Heart right ventricle (tissue), 16 donors: ENCODE measurements at regions not wholly inside any gene's neighbourhood (a gene's known extent, or its start where the extent isn't known, plus 50 kb on each side); places are given as distances from the start of the nearest gene placed in this dataset.

Experiments
- ATAC-seq, 8 donors: fragments of 200-7000 bp; cut with Tn5 transposase; one replicate each; pipeline ENCODE4 v1.9.1; 2020; ENCODE audit warnings: mild to moderate bottlenecking in 8 of 8, moderate library complexity in 8 of 8, moderate number of reproducible peaks in 1 of 8
- DNase-seq, 2 donors: peaks; one replicate each; pipeline ENCODE4 v3.0.0-alpha.2; 2020
- H3K27ac ChIP-seq, 10 donors: fragments of 200-600 bp; sonication (generic) in 2 of 10; one replicate each; pipeline versions ENCODE4 v1.5.0 to v1.8.0; 2020 to 2022; ENCODE audit warnings: mild to moderate bottlenecking in 3 of 10
- H3K27me3 ChIP-seq, 7 donors: fragments of 200-600 bp; one replicate each; pipeline ENCODE4 v1.8.0; 2021 to 2022; ENCODE audit warnings: mild to moderate bottlenecking in 2 of 7
- H3K36me3 ChIP-seq, 9 donors: fragments of 200-600 bp; sonication (generic) in 1 of 9; one replicate each; pipeline versions ENCODE4 v1.5.0 to v1.8.0; 2020 to 2022; ENCODE audit warnings: mild to moderate bottlenecking in 2 of 9
- H3K4me1 ChIP-seq, 9 donors: fragments of 200-600 bp; sonication (generic) in 1 of 9; one replicate each; pipeline versions ENCODE4 v1.5.0 to v1.8.0; 2020 to 2022; ENCODE audit warnings: mild to moderate bottlenecking in 4 of 9
- H3K4me3 ChIP-seq, 10 donors: fragments of 200-600 bp; sonication (generic) in 2 of 10; one replicate each; pipeline versions ENCODE4 v1.5.0 to v1.8.0; 2020 to 2022; ENCODE audit warnings: mild to moderate bottlenecking in 7 of 10, moderate library complexity in 2 of 10
- H3K9me3 ChIP-seq, 11 donors: fragments of 200-600 bp in 10 of 11; sonication (generic) in 2 of 11; one replicate each; pipeline versions ENCODE4 v1.5.0 to v1.8.0; 2013 to 2022; ENCODE audit warnings: mild to moderate bottlenecking in 2 of 11, control low read depth in 1 of 11, moderate library complexity in 1 of 11
- WGBS, 2 donors: extraction: QIAGEN DNeasy Blood & Tissue Kit; methylation state at CpG; one replicate each; pipeline ENCODE4 v1.1.7; 2013; ENCODE audit warnings: inconsistent platforms in 1 of 2; 5-methylcytosine and 5-hydroxymethylcytosine counted together
- intact Hi-C, 10 donors: fragments of 100-400 bp; cut with DNase I; formaldehyde crosslinking; loops; one replicate each; pipeline versions ENCODE4 v1.11.1 to v1.14.2; 2022
- TF ChIP-seq, protein P1 (sequence below), 9 donors: fragments of 200-600 bp; sonication (generic) in 2 of 9; IDR thresholded peaks; one replicate each; pipeline versions ENCODE4 v1.5.0 to v1.8.0; 2021 to 2022; ENCODE audit warnings: antibody characterized with exemption in 9 of 9, mild to moderate bottlenecking in 5 of 9, moderate library complexity in 1 of 9
- donor health status: Arrhythmogenic right ventricular cardiomyopathy.
- donor health status: ischemic (EF 13 %, LVEDD 7.1; RV severe dilation, severe dysfunction).
- donor health status: healthy with polysubstance abuse.
- donor health status: DM: no; HTN: yes; CAD: no.
- donor health status: DM: no; HTN: no; CAD: no.
- donor health status: ischemic (EF 25% LVEDD 6.9; RV normal size, moderate dysfunction).
- donor health status: ischemic (EF 25% LVEDD 5.7; RV mildly dilated, moderate dysfunction).
- donor health status: healthy.
- donor health status: DM: yes; HTN: yes; CAD: no.
- donor health status: Ischemic cardiomyopathy.
- donor health status: ischemic (EF 35%, LVEDD 5.7; RV mildly dilated, moderate dysfunction).
- donor health status: nonischemic (EF 11% LVEDD 7.7; RV severe dilation, severe dysfunction).
- donor health status: DM: yes; HTN: yes; CAD: no.
- donor health status: PGD.
- donor health status: ischemic (EF 29% LVEDD 5.4; RV normal size, mild dysfunction).
- donor health status: nonischemic (EF 23%, LVEDD 6.1; RV moderate dilation, normal function).

DNA sequence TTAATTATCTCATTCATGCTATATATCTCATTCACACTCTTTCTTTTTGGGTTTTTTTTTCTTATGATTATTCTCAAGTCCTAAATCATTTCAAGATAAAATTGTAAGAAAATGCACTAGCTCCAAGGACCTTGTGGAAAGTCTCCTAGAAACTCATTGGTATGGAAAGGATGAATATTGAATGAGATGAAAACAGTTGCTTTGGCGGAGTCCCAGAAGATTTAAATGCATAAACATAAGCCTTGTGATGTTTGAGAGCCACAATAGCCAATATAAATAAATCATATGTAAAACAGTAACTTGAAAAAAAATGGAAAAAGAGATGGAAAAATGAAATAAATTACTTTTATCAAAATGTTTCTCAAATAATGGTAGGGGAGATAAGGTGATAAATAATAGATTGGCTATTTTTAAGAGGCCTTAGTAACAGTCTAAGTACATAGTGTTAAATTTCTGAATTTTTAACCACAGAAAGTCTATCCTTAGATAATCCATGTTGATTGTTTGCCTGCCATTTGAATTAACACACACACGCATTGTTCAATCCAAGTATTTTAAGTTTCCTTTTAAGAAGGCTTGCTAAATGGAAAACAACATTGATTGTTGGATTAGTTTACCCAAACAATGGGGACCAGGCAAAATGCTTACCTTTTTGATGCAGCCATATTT, 81.1 kb upstream of the CD2AP start:
- intact Hi-C loops, result no loop called here
- Histone ChIP-seq H3K27me3 (no peaks in the 10 kb centered on the region), H3K4me3 (no peak overlapping the region), H3K27ac (no peak overlapping the region), H3K36me3 (no peaks in the 10 kb centered on the region), H3K4me1 (no peaks in the 10 kb centered on the region), H3K9me3 (peaks cover 0 to 7% (median under 1%) of the 10 kb centered on the region in 11 donors)
- TF ChIP-seq, protein P1, sequence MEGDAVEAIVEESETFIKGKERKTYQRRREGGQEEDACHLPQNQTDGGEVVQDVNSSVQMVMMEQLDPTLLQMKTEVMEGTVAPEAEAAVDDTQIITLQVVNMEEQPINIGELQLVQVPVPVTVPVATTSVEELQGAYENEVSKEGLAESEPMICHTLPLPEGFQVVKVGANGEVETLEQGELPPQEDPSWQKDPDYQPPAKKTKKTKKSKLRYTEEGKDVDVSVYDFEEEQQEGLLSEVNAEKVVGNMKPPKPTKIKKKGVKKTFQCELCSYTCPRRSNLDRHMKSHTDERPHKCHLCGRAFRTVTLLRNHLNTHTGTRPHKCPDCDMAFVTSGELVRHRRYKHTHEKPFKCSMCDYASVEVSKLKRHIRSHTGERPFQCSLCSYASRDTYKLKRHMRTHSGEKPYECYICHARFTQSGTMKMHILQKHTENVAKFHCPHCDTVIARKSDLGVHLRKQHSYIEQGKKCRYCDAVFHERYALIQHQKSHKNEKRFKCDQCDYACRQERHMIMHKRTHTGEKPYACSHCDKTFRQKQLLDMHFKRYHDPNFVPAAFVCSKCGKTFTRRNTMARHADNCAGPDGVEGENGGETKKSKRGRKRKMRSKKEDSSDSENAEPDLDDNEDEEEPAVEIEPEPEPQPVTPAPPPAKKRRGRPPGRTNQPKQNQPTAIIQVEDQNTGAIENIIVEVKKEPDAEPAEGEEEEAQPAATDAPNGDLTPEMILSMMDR (IDR thresholded peaks at IDR 0.05), result no peak
- no peak for ATAC-seq
- WGBS, 2 donors, result 94 to 97% methylated on average over 2 of the region's 2 CpGs
- DNase-seq, result no peak

DNA sequence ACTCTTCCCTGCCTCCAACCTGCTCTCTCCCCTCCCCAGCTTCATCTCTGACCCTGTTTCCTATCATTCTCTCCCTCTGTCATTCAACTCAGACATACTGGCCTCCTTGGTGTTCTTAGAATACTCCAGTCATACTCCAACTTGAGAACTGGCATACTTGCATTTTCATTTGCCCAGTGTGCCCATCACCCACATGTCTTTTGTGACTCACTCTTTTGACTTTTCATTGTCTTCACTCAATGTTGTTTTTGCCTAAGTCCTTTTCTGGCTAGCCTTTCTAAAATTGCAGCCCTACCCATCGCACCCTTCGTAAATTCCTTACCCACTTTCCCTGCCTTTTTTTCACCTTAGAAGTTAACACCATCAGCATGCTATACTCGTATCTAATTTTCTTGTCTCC, 77.0 kb upstream of the CD2AP start:
- H3K36me3 ChIP-seq, result no peaks in the 10 kb centered on the region
- ATAC-seq, result no peak
- 91 to 93% methylated on average over 3 of the region's 3 CpGs for WGBS, 2 donors
- H3K27me3 ChIP-seq, result no peaks in the 10 kb centered on the region
- TF ChIP-seq, protein P1 (IDR thresholded peaks at IDR 0.05), result no peak
- intact Hi-C loops, result no loop called here
- no peak for DNase-seq
- H3K4me1 ChIP-seq, result no peaks in the 10 kb centered on the region
- H3K27ac ChIP-seq, result no peak overlapping the region
- no peak overlapping the region for H3K4me3 ChIP-seq
- no peaks in the 10 kb centered on the region for H3K9me3 ChIP-seq

DNA sequence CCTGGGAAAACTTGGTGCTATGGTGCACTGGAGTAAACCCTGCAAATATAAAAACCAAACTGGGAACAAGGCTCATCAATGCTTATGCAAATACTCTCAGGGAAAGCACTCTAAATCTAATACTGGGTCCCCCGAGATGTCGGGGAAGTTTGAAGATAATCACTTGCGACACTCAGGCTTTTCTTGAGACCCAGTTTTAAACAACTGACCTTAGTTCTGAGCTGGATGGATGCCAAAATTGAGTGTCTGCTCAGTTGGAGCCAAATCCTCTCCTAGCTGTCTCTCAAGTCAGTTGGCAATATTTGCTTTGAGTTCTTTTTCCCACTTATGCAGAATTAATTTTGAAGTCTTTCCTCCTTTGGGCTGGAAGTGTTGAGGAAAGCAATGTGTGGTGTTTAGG, 75.5 kb upstream of the CD2AP start:
- no peak overlapping the region for H3K27ac ChIP-seq
- no peaks in the 10 kb centered on the region for H3K36me3 ChIP-seq
- intact Hi-C loops, result no loop called here
- H3K4me1 ChIP-seq, result no peaks in the 10 kb centered on the region
- TF ChIP-seq, protein P1 (IDR thresholded peaks at IDR 0.05), result no peak
- no peak for DNase-seq
- no peaks in the 10 kb centered on the region for H3K9me3 ChIP-seq
- no peaks in the 10 kb centered on the region for H3K27me3 ChIP-seq
- 70 to 78% methylated on average over 3 of the region's 3 CpGs for WGBS, 2 donors
- no peak overlapping the region for H3K4me3 ChIP-seq
- ATAC-seq, result no peak

DNA sequence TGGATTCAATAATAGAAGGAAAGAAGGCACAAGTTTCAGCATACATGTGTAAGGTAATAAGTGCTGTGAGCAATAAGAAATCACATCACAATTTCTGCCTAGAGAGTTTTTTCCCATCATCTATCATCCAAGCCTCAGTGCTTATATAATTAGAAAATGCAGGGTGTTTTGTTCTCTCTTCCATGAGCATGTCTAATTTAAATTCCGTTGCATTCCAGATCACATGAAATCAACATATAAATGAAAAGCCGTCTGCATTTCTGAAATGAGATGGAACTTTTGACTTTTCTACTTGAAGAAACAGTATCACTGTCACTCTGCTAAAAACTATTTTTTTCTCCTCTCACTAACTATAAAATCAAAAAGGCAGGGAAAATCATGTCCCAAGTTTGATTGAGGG, 74.5 kb upstream of the CD2AP start:
- H3K4me3 ChIP-seq, result no peak overlapping the region
- no peak overlapping the region for H3K27ac ChIP-seq
- 88% methylated on average over 2 of the region's 2 CpGs for WGBS, 2 donors
- no peaks in the 10 kb centered on the region for H3K36me3 ChIP-seq
- no peaks in the 10 kb centered on the region for H3K9me3 ChIP-seq
- ATAC-seq (no peak), DNase-seq (no peak)
- H3K27me3 ChIP-seq, result no peaks in the 10 kb centered on the region
- no peaks in the 10 kb centered on the region for H3K4me1 ChIP-seq
- intact Hi-C loops, result no loop called here
- TF ChIP-seq, protein P1 (IDR thresholded peaks at IDR 0.05), result no peak
